DND-41 (cell line): ENCODE measurements at regions not wholly inside any gene's neighbourhood (a gene's known extent, or its start where the extent isn't known, plus 50 kb on each side); places are given as distances from the start of the nearest gene placed in this dataset.
"Not testable (repeated sequence)": the region's sequence is repeated elsewhere in the genome, so short reads cannot be mapped to it uniquely, and the experiment has no call there.

ENCODE experiments used
- ATAC-seq: fragments of 200-7000 bp; cut with Tn5 transposase; 3 replicates; pipeline ENCODE4 v1.9.1; 2021; ENCODE audit warnings: low read depth; ENCODE audit not compliant: insufficient read depth
- DNase-seq: peaks from one replicate; pipeline ENCODE4 v3.0.0-alpha.2; 2020
- H2AFZ ChIP-seq: 2 replicates; pipeline ENCODE4 v1.6.0; 2012; ENCODE audit warnings: low read depth, low read length
- H3K27ac ChIP-seq: 2 replicates; pipeline ENCODE4 v1.5.1; 2012; ENCODE audit warnings: low read length, inconsistent platforms
- H3K27me3 ChIP-seq: fragments of 200-600 bp; sonication (generic); 2 replicates; pipeline ENCODE4 v1.6.0; 2012; ENCODE audit warnings: low read length, mild to moderate bottlenecking, inconsistent platforms; ENCODE audit not compliant: insufficient read depth, poor library complexity
- H3K36me3 ChIP-seq: 2 replicates; pipeline ENCODE4 v1.5.1; 2012; ENCODE audit warnings: low read length, inconsistent platforms; ENCODE audit not compliant: insufficient read depth
- H3K4me1 ChIP-seq: 2 replicates; pipeline ENCODE4 v1.5.1; 2012; ENCODE audit warnings: mild to moderate bottlenecking, low read length; ENCODE audit not compliant: insufficient read depth
- H3K4me2 ChIP-seq: 2 replicates; pipeline ENCODE4 v1.6.0; 2012; ENCODE audit warnings: mild to moderate bottlenecking, moderate library complexity, low read length, inconsistent platforms; ENCODE audit not compliant: insufficient read depth
- H3K4me3 ChIP-seq, 2 experiments: fragments of 200-600 bp in 1 of 2; shearing (Covaris generic) in 1 of 2; 2 replicates each; pipeline ENCODE4 v1.5.1; 2012 to 2016; ENCODE audit warnings: inconsistent platforms in 2 of 2, low read length in 2 of 2, mild to moderate bottlenecking in 2 of 2, low read depth in 1 of 2, moderate library complexity in 1 of 2
- H3K79me2 ChIP-seq: 2 replicates; pipeline ENCODE4 v1.6.0; 2012; ENCODE audit warnings: low read length, inconsistent platforms; ENCODE audit not compliant: insufficient read depth
- H3K9ac ChIP-seq: 2 replicates; pipeline ENCODE4 v1.6.0; 2012; ENCODE audit warnings: low read depth, mild to moderate bottlenecking, inconsistent platforms, low read length, moderate library complexity
- H3K9me3 ChIP-seq: 2 replicates; pipeline ENCODE4 v1.5.1; 2012; ENCODE audit warnings: low read length, moderate library complexity, mild to moderate bottlenecking, inconsistent platforms; ENCODE audit not compliant: insufficient read depth, severe bottlenecking
- H4K20me1 ChIP-seq: 2 replicates; pipeline ENCODE4 v1.6.0; 2012; ENCODE audit warnings: low read length; ENCODE audit not compliant: insufficient read depth
- EZH2 ChIP-seq: IDR thresholded peaks from 3 replicates; pipeline ENCODE4 v1.6.1; 2012; ENCODE audit warnings: borderline replicate concordance, low read depth, mild to moderate bottlenecking, moderate library complexity, low read length, inconsistent platforms; ENCODE audit not compliant: severe bottlenecking
- TF ChIP-seq, protein P1 (sequence below): IDR thresholded peaks from 2 replicates; pipeline ENCODE4 v1.5.1; 2012; ENCODE audit warnings: borderline replicate concordance, low read length, moderate library complexity, mild to moderate bottlenecking; ENCODE audit not compliant: poor library complexity, severe bottlenecking; ENCODE audit errors: extremely low read depth

DNA sequence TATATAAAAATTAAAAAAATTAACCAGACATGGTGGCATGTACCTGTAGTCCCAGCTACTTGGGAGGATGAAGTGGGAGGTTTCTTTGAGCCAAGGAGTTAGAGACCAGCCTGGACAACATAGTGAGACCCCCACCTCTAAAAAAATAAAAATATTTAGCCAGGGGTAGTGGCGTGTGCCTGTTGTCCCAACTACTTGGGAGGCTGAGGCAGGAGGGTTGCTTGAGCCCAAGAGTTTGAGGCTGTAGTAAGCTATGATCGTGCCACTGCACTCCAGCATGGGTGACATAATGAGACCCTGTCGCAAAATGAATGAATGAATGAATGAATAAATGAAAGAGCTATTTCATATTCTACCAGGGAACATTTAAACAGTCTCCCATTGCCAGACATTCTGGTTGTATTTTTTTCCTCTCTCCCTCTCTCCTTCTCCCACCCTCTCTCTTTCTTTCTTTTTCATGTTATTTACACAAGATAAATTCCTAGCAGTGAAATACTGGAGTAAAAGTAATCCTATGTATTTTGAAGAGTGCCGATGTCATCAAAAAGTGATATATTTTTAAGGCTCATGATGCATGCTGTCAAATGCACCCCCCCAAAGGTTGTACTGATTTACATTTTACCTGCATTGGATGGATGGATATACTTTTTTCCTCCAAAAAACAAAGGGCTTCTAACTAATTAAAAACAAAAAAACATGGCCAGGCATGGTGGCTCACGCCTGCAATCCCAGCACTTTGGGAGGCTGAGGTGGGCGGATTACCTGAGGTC is 194.8 kb upstream of the ZNF217 start:
- Histone ChIP-seq H2AFZ (no peak overlapping the region), H3K27me3 (no peaks in the 10 kb centered on the region), H3K79me2 (no peaks in the 10 kb centered on the region), H3K9me3 (no peaks in the 10 kb centered on the region), H3K36me3 (no peaks in the 10 kb centered on the region), H3K9ac (no peak overlapping the region), H3K4me1 (no peaks in the 10 kb centered on the region), H3K27ac (no peak overlapping the region), H4K20me1 (no peaks in the 10 kb centered on the region), H3K4me3 (no peak overlapping the region), H3K4me2 (no peak overlapping the region)
- TF ChIP-seq, protein P1, sequence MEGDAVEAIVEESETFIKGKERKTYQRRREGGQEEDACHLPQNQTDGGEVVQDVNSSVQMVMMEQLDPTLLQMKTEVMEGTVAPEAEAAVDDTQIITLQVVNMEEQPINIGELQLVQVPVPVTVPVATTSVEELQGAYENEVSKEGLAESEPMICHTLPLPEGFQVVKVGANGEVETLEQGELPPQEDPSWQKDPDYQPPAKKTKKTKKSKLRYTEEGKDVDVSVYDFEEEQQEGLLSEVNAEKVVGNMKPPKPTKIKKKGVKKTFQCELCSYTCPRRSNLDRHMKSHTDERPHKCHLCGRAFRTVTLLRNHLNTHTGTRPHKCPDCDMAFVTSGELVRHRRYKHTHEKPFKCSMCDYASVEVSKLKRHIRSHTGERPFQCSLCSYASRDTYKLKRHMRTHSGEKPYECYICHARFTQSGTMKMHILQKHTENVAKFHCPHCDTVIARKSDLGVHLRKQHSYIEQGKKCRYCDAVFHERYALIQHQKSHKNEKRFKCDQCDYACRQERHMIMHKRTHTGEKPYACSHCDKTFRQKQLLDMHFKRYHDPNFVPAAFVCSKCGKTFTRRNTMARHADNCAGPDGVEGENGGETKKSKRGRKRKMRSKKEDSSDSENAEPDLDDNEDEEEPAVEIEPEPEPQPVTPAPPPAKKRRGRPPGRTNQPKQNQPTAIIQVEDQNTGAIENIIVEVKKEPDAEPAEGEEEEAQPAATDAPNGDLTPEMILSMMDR = no peak
- no peak for TF ChIP-seq EZH2
- no peak for ATAC-seq
- DNase-seq = no peak

DNA sequence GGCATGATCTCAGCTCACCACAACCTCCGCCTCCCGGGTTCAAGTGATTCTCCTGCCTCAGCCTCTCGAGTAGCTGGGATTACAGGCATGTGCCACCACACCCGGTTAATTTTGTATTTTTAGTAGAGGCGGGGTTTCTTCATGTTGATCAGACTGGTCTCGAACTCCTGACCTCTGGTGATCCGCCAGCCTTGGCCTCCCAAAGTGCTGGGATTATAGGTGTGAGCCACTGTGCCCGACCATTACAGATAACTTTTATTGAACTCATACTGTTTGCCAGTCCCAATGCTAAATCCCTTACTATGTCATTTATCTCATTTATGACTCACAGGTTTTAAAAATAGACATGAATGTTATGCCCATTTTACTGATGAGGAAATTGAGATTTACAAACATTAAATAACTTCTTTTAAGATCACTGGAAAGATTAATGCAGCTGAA is 193.9 kb upstream of the ZNF217 start:
- H3K4me3 ChIP-seq, ATAC-seq, H3K79me2 ChIP-seq, H3K4me1 ChIP-seq, H3K9ac ChIP-seq, DNase-seq, H3K9me3 ChIP-seq, H3K4me2 ChIP-seq, H3K36me3 ChIP-seq, H3K27ac ChIP-seq, H4K20me1 ChIP-seq, H3K27me3 ChIP-seq, H2AFZ ChIP-seq: not testable (repeated sequence)

DNA sequence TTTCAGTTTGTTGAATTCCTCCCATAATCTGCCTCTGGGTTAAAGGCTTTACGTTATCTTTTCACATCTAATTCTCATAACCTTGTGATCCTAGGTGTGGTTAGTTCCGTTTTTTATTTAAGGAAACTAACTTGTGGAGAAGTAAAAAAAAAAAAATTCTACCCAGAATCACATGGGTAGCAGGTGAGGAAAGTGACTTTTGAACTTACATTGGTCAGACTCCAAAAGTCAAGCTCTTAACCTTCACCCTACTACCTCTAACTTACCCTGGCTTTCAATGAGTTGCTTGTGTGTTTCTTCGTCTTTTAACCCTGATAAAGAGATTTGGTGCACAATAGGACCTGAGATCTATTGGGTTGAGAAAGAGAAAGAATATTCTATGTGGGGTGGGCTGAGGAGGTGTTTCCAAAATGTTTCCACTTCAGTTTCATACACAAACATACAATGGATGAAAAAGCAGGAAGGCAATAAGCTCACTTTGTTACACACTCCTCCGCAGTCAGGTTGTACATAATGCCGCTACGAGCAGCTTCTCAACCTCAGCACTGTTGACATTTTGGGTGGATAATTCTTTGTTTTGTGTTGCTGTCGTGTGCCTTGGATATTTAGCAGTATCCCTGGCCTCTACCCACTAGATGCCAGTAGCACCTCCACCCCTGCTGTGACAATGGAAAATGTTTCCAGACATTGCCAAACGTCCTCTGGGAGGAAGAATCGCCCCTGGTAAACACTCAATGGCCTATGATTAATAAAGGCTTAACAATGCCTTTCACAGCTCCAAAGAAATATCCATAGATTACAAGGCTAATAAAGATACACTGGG is 193.0 kb upstream of the ZNF217 start:
- DNase-seq = no peak
- no peak overlapping the region for H3K4me2 ChIP-seq

DNA sequence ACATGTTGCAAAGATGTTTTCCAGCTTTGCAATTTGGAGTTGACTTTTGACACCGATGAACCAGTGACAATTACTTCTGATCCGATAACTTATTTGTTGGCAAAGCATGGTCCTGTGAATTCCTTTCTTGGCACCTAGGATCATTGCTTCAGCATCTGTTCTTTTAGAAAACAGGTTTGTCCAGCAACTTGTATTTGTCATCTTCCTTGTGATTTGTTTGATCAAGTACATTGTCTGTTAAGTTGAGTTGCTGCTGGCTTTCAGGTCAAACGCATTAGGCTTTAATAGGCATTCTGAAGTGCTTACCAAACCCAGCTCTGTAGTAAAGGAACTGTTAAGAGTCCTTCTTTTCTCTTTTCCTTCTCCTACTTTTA is 192.4 kb upstream of the ZNF217 start:
- Histone ChIP-seq H2AFZ (no peak overlapping the region), H3K4me3 (no peak overlapping the region), H3K9ac (no peak overlapping the region), H3K27ac (no peak overlapping the region), H3K4me2 (no peak overlapping the region), H3K4me1 (no peaks in the 10 kb centered on the region), H4K20me1 (no peaks in the 10 kb centered on the region), H3K79me2 (no peaks in the 10 kb centered on the region), H3K27me3 (no peaks in the 10 kb centered on the region), H3K36me3 (no peaks in the 10 kb centered on the region), H3K9me3 (no peaks in the 10 kb centered on the region)
- TF ChIP-seq, protein P1 = no peak
- TF ChIP-seq EZH2 = no peak
- no peak for DNase-seq
- ATAC-seq = no peak

More for the DNA sequence above, 193.0 kb upstream of the ZNF217 start:
- Histone ChIP-seq H3K4me1 (no peaks in the 10 kb centered on the region), H3K79me2 (no peaks in the 10 kb centered on the region), H2AFZ (no peak overlapping the region), H3K9ac (no peak overlapping the region), H4K20me1 (no peaks in the 10 kb centered on the region), H3K27me3 (no peaks in the 10 kb centered on the region), H3K27ac (no peak overlapping the region), H3K9me3 (no peaks in the 10 kb centered on the region), H3K4me3 (no peak overlapping the region), H3K36me3 (no peaks in the 10 kb centered on the region)
- ATAC-seq = no peak
- TF ChIP-seq, protein P1 = no peak
- no peak for TF ChIP-seq EZH2
